ENCODE measurements at regions not wholly inside any gene's neighbourhood (a gene's known extent, or its start where the extent isn't known, plus 50 kb on each side); places are given as distances from the start of the nearest gene placed in this dataset.

- no peak for TF ChIP-seq CTCF (IDR thresholded peaks at IDR 0.05)
Observed at GRCh38 chr11:27184458-27185312, 144.1 kb downstream of the BBOX1 start.

GRCh38 chr11:27183672-27184457 lies 143.2 kb downstream of the BBOX1 start:
- TF ChIP-seq CTCF (IDR thresholded peaks at IDR 0.05): peak; percentile 75

GRCh38 chr11:27179334-27179733 lies 138.7 kb downstream of the BBOX1 start:
- no peak for TF ChIP-seq CTCF (IDR thresholded peaks at IDR 0.05)

GRCh38 chr11:27178859-27179258 lies 138.2 kb downstream of the BBOX1 start:
- TF ChIP-seq CTCF (IDR thresholded peaks at IDR 0.05): no peak

Measured in LNCAP (cell line).